KMS-11 (cell line): ENCODE measurements at regions not wholly inside any gene's neighbourhood (a gene's known extent, or its start where the extent isn't known, plus 50 kb on each side); places are given as distances from the start of the nearest gene placed in this dataset.

Experiments
- H2AFZ ChIP-seq: fragments of 200-600 bp; sonication (generic); 2 replicates; pipeline ENCODE4 v1.6.1; 2016; ENCODE audit warnings: antibody characterized with exemption, mixed run types, low read depth
- H3K27ac ChIP-seq: fragments of 200-600 bp; sonication (generic); 2 replicates; pipeline ENCODE4 v1.6.1; 2016; ENCODE audit warnings: mild to moderate bottlenecking, mixed run types
- H3K27me3 ChIP-seq: fragments of 200-600 bp; sonication (generic); 2 replicates; pipeline ENCODE4 v1.6.1; 2017; ENCODE audit warnings: mild to moderate bottlenecking, low read depth, mixed run types, moderate library complexity; ENCODE audit not compliant: insufficient read depth
- H3K36me3 ChIP-seq: fragments of 200-600 bp; sonication (generic); 2 replicates; pipeline ENCODE4 v1.6.1; 2017; ENCODE audit warnings: mild to moderate bottlenecking, mixed run types; ENCODE audit not compliant: insufficient read depth
- H3K4me1 ChIP-seq: fragments of 200-600 bp; sonication (generic); 2 replicates; pipeline ENCODE4 v1.6.1; 2016; ENCODE audit warnings: mild to moderate bottlenecking, low read depth, mixed run types; ENCODE audit not compliant: poor library complexity, severe bottlenecking
- H3K4me2 ChIP-seq: fragments of 200-600 bp; sonication (generic); 2 replicates; pipeline ENCODE4 v1.7.0; 2016; ENCODE audit warnings: mild to moderate bottlenecking, mixed run types
- H3K4me3 ChIP-seq: fragments of 200-600 bp; sonication (generic); IDR thresholded peaks from 2 replicates; pipeline ENCODE4 v1.6.1; 2017; ENCODE audit warnings: low read depth, low read length, mixed read lengths; ENCODE audit not compliant: insufficient read depth
- H3K79me2 ChIP-seq: fragments of 200-600 bp; sonication (generic); 2 replicates; pipeline ENCODE4 v1.6.1; 2016; ENCODE audit warnings: low read depth, mixed run types; ENCODE audit not compliant: insufficient read depth
- H3K9ac ChIP-seq: fragments of 200-600 bp; sonication (generic); 2 replicates; pipeline ENCODE4 v1.6.1; 2016; ENCODE audit warnings: mild to moderate bottlenecking, mixed run types
- H4K20me1 ChIP-seq: fragments of 200-600 bp; sonication (generic); 2 replicates; pipeline ENCODE4 v1.6.1; 2016; ENCODE audit warnings: mild to moderate bottlenecking, mixed run types; ENCODE audit not compliant: insufficient read depth
- CTCF ChIP-seq: fragments of 200-600 bp; sonication (generic); conservative IDR thresholded peaks from 2 replicates; pipeline ENCODE4 v1.6.1; 2017; ENCODE audit warnings: low read depth, mild to moderate bottlenecking, antibody characterized with exemption, low read length, moderate library complexity, mixed read lengths

- Histone ChIP-seq H2AFZ (no peak overlapping the region), H3K4me3 (no peak overlapping the region), H3K79me2 (no peaks in the 10 kb centered on the region), H3K27ac (no peak overlapping the region), H3K9ac (no peak overlapping the region), H3K27me3 (no peaks in the 10 kb centered on the region), H3K4me2 (no peak overlapping the region), H4K20me1 (no peaks in the 10 kb centered on the region), H3K4me1 (no peaks in the 10 kb centered on the region), H3K36me3 (no peaks in the 10 kb centered on the region)
- no peak for TF ChIP-seq CTCF
Measured at GRCh38 chr4:81574991-81575390, 103.3 kb upstream of the RASGEF1B start.

GRCh38 chr4:81573840-81574239 is 102.1 kb upstream of the RASGEF1B start:
- Histone ChIP-seq H3K4me3 (no peak overlapping the region), H3K4me1 (no peaks in the 10 kb centered on the region), H3K79me2 (no peaks in the 10 kb centered on the region), H3K27ac (no peak overlapping the region), H4K20me1 (no peaks in the 10 kb centered on the region), H3K27me3 (no peaks in the 10 kb centered on the region), H3K36me3 (no peaks in the 10 kb centered on the region), H3K9ac (no peak overlapping the region), H2AFZ (no peak overlapping the region), H3K4me2 (no peak overlapping the region)
- no peak for TF ChIP-seq CTCF

GRCh38 chr4:81572402-81572801 is 100.7 kb upstream of the RASGEF1B start:
- H3K27ac ChIP-seq: no peak overlapping the region
- H3K27me3 ChIP-seq: no peaks in the 10 kb centered on the region
- H3K4me2 ChIP-seq: no peak overlapping the region
- H3K36me3 ChIP-seq: no peaks in the 10 kb centered on the region
- no peak overlapping the region for H3K4me3 ChIP-seq
- H3K79me2 ChIP-seq: no peaks in the 10 kb centered on the region
- H3K4me1 ChIP-seq: peaks cover 8% of the 10 kb centered on the region
- TF ChIP-seq CTCF: no peak
- no peaks in the 10 kb centered on the region for H4K20me1 ChIP-seq
- no peak overlapping the region for H2AFZ ChIP-seq
- H3K9ac ChIP-seq: no peak overlapping the region

- H3K36me3 ChIP-seq: no peaks in the 10 kb centered on the region
- TF ChIP-seq CTCF: no peak
- no peaks in the 10 kb centered on the region for H4K20me1 ChIP-seq
- H3K4me3 ChIP-seq: no peak overlapping the region
- H3K27me3 ChIP-seq: no peaks in the 10 kb centered on the region
- H3K79me2 ChIP-seq: no peaks in the 10 kb centered on the region
- H3K27ac ChIP-seq: no peak overlapping the region
- no peak overlapping the region for H3K4me2 ChIP-seq
- H3K4me1 ChIP-seq: peaks cover 8% of the 10 kb centered on the region
- H3K9ac ChIP-seq: no peak overlapping the region
- no peak overlapping the region for H2AFZ ChIP-seq
Measured at GRCh38 chr4:81571105-81571504, 99.4 kb upstream of the RASGEF1B start.

- Histone ChIP-seq H3K4me1 (peaks cover 38% of the 10 kb centered on the region), H3K4me2 (no peak overlapping the region), H4K20me1 (no peaks in the 10 kb centered on the region), H3K9ac (no peak overlapping the region), H3K79me2 (no peaks in the 10 kb centered on the region), H2AFZ (no peak overlapping the region), H3K4me3 (no peak overlapping the region), H3K27ac (no peak overlapping the region), H3K27me3 (no peaks in the 10 kb centered on the region), H3K36me3 (no peaks in the 10 kb centered on the region)
- TF ChIP-seq CTCF: no peak
Measured at GRCh38 chr4:81566161-81566591, 94.5 kb upstream of the RASGEF1B start.
